ENCODE measurements at regions not wholly inside any gene's neighbourhood (a gene's known extent, or its start where the extent isn't known, plus 50 kb on each side); places are given as distances from the start of the nearest gene placed in this dataset.

DNA sequence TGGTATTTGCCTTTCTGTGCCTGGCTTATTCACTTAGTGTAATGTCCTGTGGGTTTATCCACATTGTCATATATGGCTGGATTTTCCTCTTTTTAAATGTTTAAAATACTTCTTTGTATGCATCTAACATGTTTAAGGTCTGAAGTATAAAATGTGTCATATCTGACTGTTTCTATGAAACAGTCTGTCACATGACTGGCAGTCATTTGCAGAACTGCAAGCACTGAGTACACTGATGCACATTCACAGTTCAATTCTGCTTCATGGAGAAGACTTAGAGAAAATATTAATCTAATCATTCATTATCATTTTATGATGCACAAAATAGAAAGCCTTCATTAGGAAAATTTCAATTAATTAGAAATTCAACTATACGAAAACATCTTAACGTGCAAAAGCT is 119.7 kb upstream of the PRSS58 start:
- in situ Hi-C loops (cut with MboI; ENCODE audit: low pct_unique_long_range_greater_than_20kb, low sequenced_read_pairs, unreplicated experiment) = no loop called here
- TF ChIP-seq CTCF (IDR thresholded peaks at IDR 0.05; ENCODE audit: extremely low read depth, insufficient read depth, missing control alignments) = no peak
- DNase-seq (ENCODE audit: low spot score) = no peak

- TF ChIP-seq CTCF (IDR thresholded peaks at IDR 0.05; ENCODE audit: extremely low read depth, insufficient read depth, missing control alignments) = no peak
- DNase-seq (ENCODE audit: low spot score) = no peak
- in situ Hi-C loops (cut with MboI; ENCODE audit: low pct_unique_long_range_greater_than_20kb, low sequenced_read_pairs, unreplicated experiment) = no loop called here
Observed at GRCh38 chr7:142376356-142376997, 118.6 kb upstream of the PRSS58 start.

DNA sequence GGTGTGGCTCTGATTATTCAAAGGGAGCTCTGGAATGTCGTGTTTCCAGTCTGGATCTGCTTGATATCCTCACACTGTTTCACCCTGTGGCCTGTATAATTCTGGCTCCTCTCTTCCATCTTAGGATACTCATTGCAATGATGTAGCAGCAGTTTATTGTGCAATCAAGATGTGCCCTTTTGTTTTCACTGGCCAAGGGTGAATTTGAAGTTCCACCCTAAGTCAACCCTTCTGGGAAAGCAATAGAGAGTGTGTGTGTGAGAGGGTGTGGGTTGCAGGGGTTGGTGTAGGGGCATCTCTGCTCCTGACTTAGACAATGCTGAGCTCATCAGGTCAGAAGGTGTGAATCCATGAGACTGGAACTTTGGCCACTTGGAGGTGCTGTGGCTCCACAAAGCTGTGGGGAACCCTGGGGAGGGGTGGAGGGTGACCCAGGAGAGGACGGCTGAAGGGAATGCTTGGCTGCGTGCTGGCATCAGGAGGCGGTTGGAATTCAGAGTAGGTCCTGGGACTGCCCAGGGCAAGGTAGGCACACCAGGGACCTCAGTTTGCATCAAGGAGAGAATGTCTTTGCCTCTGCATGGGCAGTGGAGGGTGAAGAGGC is 118.0 kb upstream of the PRSS58 start:
- peak; percentile 11 for TF ChIP-seq CTCF (IDR thresholded peaks at IDR 0.05; ENCODE audit: extremely low read depth, insufficient read depth, missing control alignments)
- in situ Hi-C loops (cut with MboI; ENCODE audit: low pct_unique_long_range_greater_than_20kb, low sequenced_read_pairs, unreplicated experiment) = no loop called here
- DNase-seq (ENCODE audit: low spot score) = no peak

- DNase-seq (ENCODE audit: low spot score) = no peak
- TF ChIP-seq CTCF (IDR thresholded peaks at IDR 0.05; ENCODE audit: extremely low read depth, insufficient read depth, missing control alignments) = no peak
- in situ Hi-C loops (cut with MboI; ENCODE audit: low pct_unique_long_range_greater_than_20kb, low sequenced_read_pairs, unreplicated experiment) = no loop called here
Observed at GRCh38 chr7:142372727-142373126, 114.9 kb upstream of the PRSS58 start.

- in situ Hi-C loops (cut with MboI; ENCODE audit: low pct_unique_long_range_greater_than_20kb, low sequenced_read_pairs, unreplicated experiment) = no loop called here
- no peak for DNase-seq (ENCODE audit: low spot score)
- no peak for TF ChIP-seq CTCF (IDR thresholded peaks at IDR 0.05; ENCODE audit: extremely low read depth, insufficient read depth, missing control alignments)
Observed at GRCh38 chr7:142371586-142372377, 113.9 kb upstream of the PRSS58 start.

GRCh38 chr7:142365410-142365842 is 107.6 kb upstream of the PRSS58 start:
- no peak for DNase-seq (ENCODE audit: low spot score)
- TF ChIP-seq CTCF (IDR thresholded peaks at IDR 0.05; ENCODE audit: extremely low read depth, insufficient read depth, missing control alignments) = no peak
- in situ Hi-C loops (cut with MboI; ENCODE audit: low pct_unique_long_range_greater_than_20kb, low sequenced_read_pairs, unreplicated experiment) = no loop called here
